Retinal pigment epithelial cell (primary cell): ENCODE measurements at regions not wholly inside any gene's neighbourhood (a gene's known extent, or its start where the extent isn't known, plus 50 kb on each side); places are given as distances from the start of the nearest gene placed in this dataset.

Source experiments
- DNase-seq: peaks from one replicate; pipeline ENCODE4 v3.0.0-alpha.2; 2010; ENCODE audit warnings: low read depth
- H3K4me3 ChIP-seq: 2 replicates; pipeline ENCODE4 v1.5.1; 2011; ENCODE audit warnings: mild to moderate bottlenecking, low read length, control low read depth, moderate library complexity
- CTCF ChIP-seq: conservative IDR thresholded peaks from 2 replicates; pipeline ENCODE4 v1.5.1; 2011; ENCODE audit warnings: low read depth, low read length, control low read depth, inconsistent platforms

GRCh38 chr13:34414616-34415015, 527.5 kb upstream of the NBEA start:
- H3K4me3 ChIP-seq: no peak overlapping the region
- DNase-seq: no peak
- TF ChIP-seq CTCF: no peak

DNA sequence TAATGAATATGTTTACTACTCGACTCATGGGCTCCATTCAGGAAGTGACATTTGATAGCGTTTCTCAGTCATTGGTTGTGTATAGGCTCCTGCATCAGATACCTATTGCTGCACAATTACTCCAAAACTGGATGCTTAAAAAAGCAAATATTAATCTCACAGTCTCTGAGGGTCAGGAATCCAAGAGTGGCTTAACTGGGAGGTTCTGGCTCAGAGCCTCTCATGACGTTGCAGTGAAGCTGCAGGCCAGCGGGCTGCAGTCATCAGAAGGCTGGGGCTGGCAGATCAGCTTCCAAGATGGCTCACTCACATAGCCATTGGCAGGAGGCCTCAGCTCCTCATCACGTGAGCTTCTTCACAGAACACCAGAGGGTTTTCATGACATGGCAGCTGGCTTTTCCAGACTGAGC, 525.1 kb upstream of the NBEA start:
- peak; percentile 93 for DNase-seq
- no peak overlapping the region for H3K4me3 ChIP-seq
- TF ChIP-seq CTCF: no peak

GRCh38 chr13:34417896-34418295, 524.2 kb upstream of the NBEA start:
- H3K4me3 ChIP-seq: no peak overlapping the region
- DNase-seq: no peak
- TF ChIP-seq CTCF: no peak

DNA sequence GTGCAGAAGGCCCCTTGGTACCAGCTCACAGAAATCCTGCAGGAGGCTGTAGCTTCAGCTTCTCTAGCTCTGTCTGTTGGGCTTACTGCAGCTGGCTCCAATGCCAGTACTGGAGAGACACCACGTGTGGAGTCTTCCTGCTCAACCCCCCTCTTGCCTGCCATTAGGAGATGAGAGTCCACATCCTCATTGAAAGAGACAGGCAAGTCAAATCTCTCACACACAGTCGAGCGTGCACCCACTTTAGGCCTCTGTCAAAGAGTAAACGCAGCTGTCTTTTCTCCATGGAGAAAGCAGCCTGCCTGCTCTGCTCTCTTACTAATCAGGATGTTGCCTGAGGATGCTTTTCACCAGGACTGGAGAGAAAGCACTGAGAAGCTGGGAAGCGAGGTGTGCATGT, 523.0 kb upstream of the NBEA start:
- H3K4me3 ChIP-seq: no peak overlapping the region
- DNase-seq: no peak
- TF ChIP-seq CTCF: no peak

- no peak overlapping the region for H3K4me3 ChIP-seq
- no peak for TF ChIP-seq CTCF
- DNase-seq: no peak
Measured at GRCh38 chr13:34419755-34420154, 522.3 kb upstream of the NBEA start.

- no peak for TF ChIP-seq CTCF
- no peak for DNase-seq
- no peak overlapping the region for H3K4me3 ChIP-seq
Measured at GRCh38 chr13:34420702-34421346, 521.2 kb upstream of the NBEA start.

GRCh38 chr13:34421347-34421719, 520.7 kb upstream of the NBEA start:
- TF ChIP-seq CTCF: peak; percentile 39
- DNase-seq: no peak

More at GRCh38 chr13:34421347-34421719, 520.7 kb upstream of the NBEA start:
- no peak overlapping the region for H3K4me3 ChIP-seq
